ENCODE measurements at regions not wholly inside any gene's neighbourhood (a gene's known extent, or its start where the extent isn't known, plus 50 kb on each side); places are given as distances from the start of the nearest gene placed in this dataset.

GRCh38 chr9:115730396-115730795 is 423.2 kb upstream of the PAPPA start:
- TF ChIP-seq, protein P1, sequence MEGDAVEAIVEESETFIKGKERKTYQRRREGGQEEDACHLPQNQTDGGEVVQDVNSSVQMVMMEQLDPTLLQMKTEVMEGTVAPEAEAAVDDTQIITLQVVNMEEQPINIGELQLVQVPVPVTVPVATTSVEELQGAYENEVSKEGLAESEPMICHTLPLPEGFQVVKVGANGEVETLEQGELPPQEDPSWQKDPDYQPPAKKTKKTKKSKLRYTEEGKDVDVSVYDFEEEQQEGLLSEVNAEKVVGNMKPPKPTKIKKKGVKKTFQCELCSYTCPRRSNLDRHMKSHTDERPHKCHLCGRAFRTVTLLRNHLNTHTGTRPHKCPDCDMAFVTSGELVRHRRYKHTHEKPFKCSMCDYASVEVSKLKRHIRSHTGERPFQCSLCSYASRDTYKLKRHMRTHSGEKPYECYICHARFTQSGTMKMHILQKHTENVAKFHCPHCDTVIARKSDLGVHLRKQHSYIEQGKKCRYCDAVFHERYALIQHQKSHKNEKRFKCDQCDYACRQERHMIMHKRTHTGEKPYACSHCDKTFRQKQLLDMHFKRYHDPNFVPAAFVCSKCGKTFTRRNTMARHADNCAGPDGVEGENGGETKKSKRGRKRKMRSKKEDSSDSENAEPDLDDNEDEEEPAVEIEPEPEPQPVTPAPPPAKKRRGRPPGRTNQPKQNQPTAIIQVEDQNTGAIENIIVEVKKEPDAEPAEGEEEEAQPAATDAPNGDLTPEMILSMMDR (IDR thresholded peaks at IDR 0.05): no peak
- TF ChIP-seq POLR2A (IDR thresholded peaks at IDR 0.05): no peak
